GM19043 (cell line): ENCODE measurements at regions not wholly inside any gene's neighbourhood (a gene's known extent, or its start where the extent isn't known, plus 50 kb on each side); places are given as distances from the start of the nearest gene placed in this dataset.

Experiments used
- ATAC-seq: cut with Tn5 transposase; IDR thresholded peaks from one replicate; pipeline ENCODE4 v1.9.1; 2021; ENCODE audit warnings: low read depth; ENCODE audit not compliant: unreplicated experiment

GRCh38 chr10:83233691-83234090 is 905.6 kb upstream of the GHITM start:
- no peak for ATAC-seq

- ATAC-seq, result no peak
These were observed 891.1 kb upstream of the GHITM start for GRCh38 chr10:83248106-83248631.

GRCh38 chr10:83250396-83250795 is 888.9 kb upstream of the GHITM start:
- no peak for ATAC-seq

DNA sequence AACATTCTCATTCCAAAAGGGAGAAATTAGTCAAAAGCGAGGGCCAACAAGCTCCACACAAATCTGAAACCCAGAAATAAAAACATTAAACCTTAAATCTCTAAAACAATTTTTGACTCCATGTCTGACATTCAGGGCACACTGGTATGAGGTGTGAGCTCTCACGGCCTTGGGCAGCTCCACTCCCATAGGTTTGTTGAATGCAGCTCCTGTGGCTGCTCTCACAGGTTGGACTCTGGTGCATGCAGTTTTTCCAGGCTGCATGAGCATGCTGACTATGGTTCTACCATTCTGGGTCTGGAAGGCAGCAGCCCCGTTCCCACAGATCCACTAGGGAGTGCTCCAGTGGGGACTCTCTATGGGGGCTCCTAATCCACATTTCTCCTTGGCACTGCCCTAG is 887.1 kb upstream of the GHITM start:
- ATAC-seq, result no peak

DNA sequence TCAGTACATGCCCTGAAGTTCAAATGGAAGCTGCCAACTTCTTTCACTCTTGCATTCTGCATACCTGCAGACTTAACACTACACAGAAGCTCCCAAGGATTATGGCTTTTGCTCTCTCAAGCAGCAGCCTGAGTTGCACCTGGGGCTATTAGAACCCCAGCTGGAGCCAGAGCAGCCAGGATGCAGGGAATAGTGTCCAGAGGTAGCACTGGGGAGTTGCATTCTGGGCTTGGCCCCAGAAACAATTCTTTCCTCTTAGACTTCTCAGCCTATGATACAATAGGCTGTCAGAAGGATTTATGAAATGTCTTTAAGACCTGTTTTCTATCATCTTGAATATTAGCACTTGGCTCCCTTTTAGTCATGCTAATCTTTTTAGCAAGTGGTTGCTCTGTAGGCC is 886.7 kb upstream of the GHITM start:
- ATAC-seq, result no peak

- no peak for ATAC-seq
These were observed 886.2 kb upstream of the GHITM start for GRCh38 chr10:83253011-83253671.

- no peak for ATAC-seq
These were observed 884.6 kb upstream of the GHITM start for GRCh38 chr10:83254698-83255097.

GRCh38 chr10:83262434-83262833 is 876.9 kb upstream of the GHITM start:
- no peak for ATAC-seq

DNA sequence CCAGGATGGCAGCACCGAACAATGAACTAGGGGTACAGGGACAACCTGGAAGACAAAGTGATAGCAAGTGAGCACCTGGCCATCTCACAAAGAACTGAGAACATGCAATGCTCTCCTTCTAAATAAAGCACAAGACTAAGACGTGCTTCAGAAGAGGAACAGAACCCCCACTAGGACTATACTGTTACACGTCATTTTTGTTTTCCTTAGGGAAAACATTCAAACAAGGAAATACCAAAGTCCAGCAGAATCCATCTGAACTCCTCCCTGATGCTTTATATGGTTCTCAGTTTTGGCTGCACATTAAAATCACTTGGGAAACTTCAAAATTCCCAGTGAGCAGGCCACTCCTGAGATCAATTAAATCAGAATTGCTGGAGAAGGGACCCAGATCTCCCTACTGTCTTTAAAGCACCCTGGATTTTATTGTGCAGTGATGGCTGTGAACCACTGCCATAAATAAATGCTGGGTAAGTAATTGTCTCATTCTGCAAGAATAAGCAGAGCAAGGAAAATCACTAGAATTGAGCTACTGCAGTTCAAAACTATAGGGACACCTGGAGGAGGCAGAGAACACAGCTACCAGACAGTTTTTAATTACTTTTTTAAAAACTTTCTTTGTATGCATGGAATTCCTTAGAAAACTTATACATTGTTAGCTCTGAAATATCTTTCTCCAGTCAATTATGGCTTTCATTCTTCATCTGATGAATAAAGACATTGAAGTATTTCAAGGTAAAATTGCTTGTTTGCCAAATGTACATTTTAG is 866.5 kb upstream of the GHITM start:
- ATAC-seq, result no peak

GRCh38 chr10:83274088-83274487 is 865.2 kb upstream of the GHITM start:
- no peak for ATAC-seq

- no peak for ATAC-seq
These were observed 862.3 kb upstream of the GHITM start for GRCh38 chr10:83276971-83277370.

DNA sequence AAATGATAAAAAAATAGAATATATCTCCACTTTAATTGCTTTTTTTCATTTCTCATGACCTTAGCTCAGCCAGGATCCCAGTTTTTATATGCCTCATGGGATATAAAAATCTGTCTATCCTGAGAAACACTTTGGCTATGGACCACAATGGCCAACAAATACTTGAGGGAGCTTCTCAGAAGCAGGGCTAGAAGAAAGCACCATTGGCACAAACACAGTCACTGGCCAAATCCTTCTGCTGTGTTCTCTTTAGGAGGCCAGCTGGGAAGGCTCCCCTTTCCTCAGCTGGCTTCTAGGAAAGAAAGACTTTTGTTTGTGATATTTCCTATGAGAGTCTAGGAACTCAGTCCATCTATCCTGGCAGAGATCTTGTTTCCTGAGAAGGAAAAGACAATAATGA is 856.2 kb upstream of the GHITM start:
- no peak for ATAC-seq

GRCh38 chr10:83287374-83287773 is 851.9 kb upstream of the GHITM start:
- no peak for ATAC-seq

DNA sequence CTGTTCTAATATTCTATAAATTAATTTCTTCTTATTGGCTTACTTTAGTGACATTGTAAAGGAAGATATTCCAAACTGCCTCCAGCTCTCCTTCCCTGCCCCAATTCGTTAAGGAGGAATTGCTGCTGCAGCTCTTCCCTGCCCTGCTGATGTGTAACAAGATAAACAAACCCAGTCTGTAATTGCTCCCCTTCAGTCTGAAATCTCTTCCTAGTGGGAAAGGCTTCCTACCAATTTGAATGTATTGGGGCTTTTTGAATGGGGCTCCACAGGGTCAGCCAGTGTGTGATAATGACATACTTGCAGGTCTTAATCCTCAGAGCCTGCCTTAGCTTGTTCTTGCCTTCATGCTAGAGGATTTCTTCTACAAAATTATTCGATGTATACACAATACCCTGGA is 849.9 kb upstream of the GHITM start:
- no peak for ATAC-seq

GRCh38 chr10:83289948-83290347 is 849.4 kb upstream of the GHITM start:
- no peak for ATAC-seq

GRCh38 chr10:83301732-83302131 is 837.6 kb upstream of the GHITM start:
- ATAC-seq, result no peak

- ATAC-seq, result no peak
These were observed 836.7 kb upstream of the GHITM start for GRCh38 chr10:83302623-83303022.

GRCh38 chr10:83310688-83311087 is 828.6 kb upstream of the GHITM start:
- ATAC-seq, result no peak

GRCh38 chr10:83312570-83312969 is 826.7 kb upstream of the GHITM start:
- ATAC-seq, result no peak

GRCh38 chr10:83332690-83333089 is 806.6 kb upstream of the GHITM start:
- no peak for ATAC-seq

DNA sequence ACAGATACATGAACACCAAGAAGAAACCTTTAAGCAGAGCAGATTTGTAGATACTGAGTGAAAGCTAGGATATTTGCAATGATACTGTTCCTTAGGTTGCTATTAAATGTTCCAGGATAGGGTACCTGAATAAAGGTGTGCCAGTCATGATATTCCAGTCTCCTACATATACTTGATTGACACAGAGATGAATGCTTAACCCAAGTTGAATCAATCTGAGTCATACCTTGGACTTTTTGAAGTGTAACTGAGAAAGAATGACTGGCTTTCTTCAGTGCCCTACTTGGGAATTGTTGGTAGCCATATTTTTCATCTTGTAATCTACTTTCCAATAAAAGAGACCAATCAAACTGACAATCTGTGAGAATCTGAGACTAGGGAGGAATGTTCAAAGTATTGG is 805.7 kb upstream of the GHITM start:
- no peak for ATAC-seq

DNA sequence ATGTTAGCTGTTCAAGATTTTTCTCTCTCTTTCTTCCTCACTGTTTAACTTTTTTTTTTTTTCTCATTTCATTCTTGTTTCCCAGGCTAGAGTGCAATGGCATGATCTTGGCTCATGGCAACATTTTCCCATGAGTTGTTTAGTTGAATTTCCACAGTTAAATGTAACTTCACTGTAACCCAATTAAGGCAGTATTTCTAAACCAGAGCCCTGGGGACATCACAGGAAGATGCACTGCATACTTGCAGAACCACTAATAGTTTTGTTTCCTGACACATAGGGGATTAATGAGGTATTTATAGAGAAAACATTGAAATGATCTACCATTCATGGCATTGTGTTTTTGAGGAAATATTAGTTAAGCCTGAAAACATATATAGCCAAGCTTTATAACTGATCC is 795.6 kb upstream of the GHITM start:
- no peak for ATAC-seq
